Testis (tissue), 2 donors: ENCODE measurements at regions not wholly inside any gene's neighbourhood (a gene's known extent, or its start where the extent isn't known, plus 50 kb on each side); places are given as distances from the start of the nearest gene placed in this dataset.

Source experiments
- DNase-seq: peaks from one replicate; pipeline ENCODE4 v3.0.0-alpha.2; 2019
- H3K27ac ChIP-seq, 2 donors: fragments of 200-600 bp; sonication (generic); one replicate each; pipeline ENCODE4 v1.5.1; 2019
- H3K27me3 ChIP-seq: fragments of 200-600 bp; sonication (generic); one replicate; pipeline ENCODE4 v1.5.1; 2019
- H3K36me3 ChIP-seq: fragments of 200-600 bp; sonication (generic); one replicate; pipeline ENCODE4 v1.5.1; 2017; ENCODE audit warnings: low read depth; ENCODE audit errors: missing control alignments
- H3K4me1 ChIP-seq: fragments of 200-600 bp; sonication (generic); one replicate; pipeline ENCODE4 v1.5.1; 2019
- H3K4me3 ChIP-seq, 2 donors: fragments of 200-600 bp; sonication (generic); one replicate each; pipeline ENCODE4 v1.5.1; 2017 to 2019
- H3K9me3 ChIP-seq: fragments of 200-600 bp; sonication (generic); one replicate; pipeline ENCODE4 v1.5.1; 2017
- POLR2A ChIP-seq: fragments of 450-650 bp; IDR thresholded peaks from one replicate; pipeline ENCODE4 v1.6.1; 2017; ENCODE audit warnings: antibody characterized with exemption, mild to moderate bottlenecking, moderate library complexity
- WGBS, 2 donors: methylation state at CpG; one replicate each; pipeline ENCODE4 v1.1.5; 2018; 5-methylcytosine and 5-hydroxymethylcytosine counted together
- intact Hi-C: fragments of 100-400 bp; cut with DNase I; formaldehyde crosslinking; loops from one replicate; pipeline ENCODE4 v1.15.1; 2023; ENCODE audit warnings: low total_unique reads
- TF ChIP-seq, protein P1 (sequence below), 3 experiments: fragments of 450-650 bp in 2 of 3; fragments of 200-600 bp in 1 of 3; sonication (generic) in 1 of 3; IDR thresholded peaks; one replicate each; pipeline ENCODE4 v1.5.1; 2016 to 2019; ENCODE audit warnings: antibody characterized with exemption in 3 of 3, mild to moderate bottlenecking in 2 of 3, moderate library complexity in 1 of 3

- 84 to 86% methylated on average over 13 of the region's 13 CpGs for WGBS, 2 donors
- no peak for DNase-seq
- H3K36me3 ChIP-seq, result no peaks in the 10 kb centered on the region
- no peak overlapping the region for H3K27ac ChIP-seq
- TF ChIP-seq, protein P1, sequence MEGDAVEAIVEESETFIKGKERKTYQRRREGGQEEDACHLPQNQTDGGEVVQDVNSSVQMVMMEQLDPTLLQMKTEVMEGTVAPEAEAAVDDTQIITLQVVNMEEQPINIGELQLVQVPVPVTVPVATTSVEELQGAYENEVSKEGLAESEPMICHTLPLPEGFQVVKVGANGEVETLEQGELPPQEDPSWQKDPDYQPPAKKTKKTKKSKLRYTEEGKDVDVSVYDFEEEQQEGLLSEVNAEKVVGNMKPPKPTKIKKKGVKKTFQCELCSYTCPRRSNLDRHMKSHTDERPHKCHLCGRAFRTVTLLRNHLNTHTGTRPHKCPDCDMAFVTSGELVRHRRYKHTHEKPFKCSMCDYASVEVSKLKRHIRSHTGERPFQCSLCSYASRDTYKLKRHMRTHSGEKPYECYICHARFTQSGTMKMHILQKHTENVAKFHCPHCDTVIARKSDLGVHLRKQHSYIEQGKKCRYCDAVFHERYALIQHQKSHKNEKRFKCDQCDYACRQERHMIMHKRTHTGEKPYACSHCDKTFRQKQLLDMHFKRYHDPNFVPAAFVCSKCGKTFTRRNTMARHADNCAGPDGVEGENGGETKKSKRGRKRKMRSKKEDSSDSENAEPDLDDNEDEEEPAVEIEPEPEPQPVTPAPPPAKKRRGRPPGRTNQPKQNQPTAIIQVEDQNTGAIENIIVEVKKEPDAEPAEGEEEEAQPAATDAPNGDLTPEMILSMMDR (IDR thresholded peaks at IDR 0.05), result no peak
- no peak for TF ChIP-seq POLR2A
- H3K9me3 ChIP-seq, result no peaks in the 10 kb centered on the region
- H3K4me3 ChIP-seq, result no peak overlapping the region
- intact Hi-C loops, result no loop called here
- H3K27me3 ChIP-seq, result no peaks in the 10 kb centered on the region
- H3K4me1 ChIP-seq, result no peaks in the 10 kb centered on the region
Observed at GRCh38 chr21:15207635-15208370, 143.0 kb upstream of the NRIP1 start.

GRCh38 chr21:15208786-15209185, 144.0 kb upstream of the NRIP1 start:
- no peak for DNase-seq
- Histone ChIP-seq H3K27me3 (no peaks in the 10 kb centered on the region), H3K36me3 (no peaks in the 10 kb centered on the region), H3K9me3 (no peaks in the 10 kb centered on the region), H3K4me1 (no peaks in the 10 kb centered on the region), H3K27ac (no peak overlapping the region), H3K4me3 (no peak overlapping the region)
- no peak for TF ChIP-seq POLR2A
- TF ChIP-seq, protein P1 (IDR thresholded peaks at IDR 0.05), result no peak
- intact Hi-C loops, result no loop called here
- 92 to 98% methylated on average over 4 of the region's 4 CpGs for WGBS, 2 donors

GRCh38 chr21:15209224-15209623, 144.4 kb upstream of the NRIP1 start:
- DNase-seq, result no peak
- Histone ChIP-seq H3K27ac (no peak overlapping the region), H3K9me3 (no peaks in the 10 kb centered on the region), H3K36me3 (no peaks in the 10 kb centered on the region), H3K4me3 (no peak overlapping the region), H3K4me1 (no peaks in the 10 kb centered on the region), H3K27me3 (no peaks in the 10 kb centered on the region)
- no peak for TF ChIP-seq POLR2A
- TF ChIP-seq, protein P1 (IDR thresholded peaks at IDR 0.05), result no peak
- intact Hi-C loops, result no loop called here

DNA sequence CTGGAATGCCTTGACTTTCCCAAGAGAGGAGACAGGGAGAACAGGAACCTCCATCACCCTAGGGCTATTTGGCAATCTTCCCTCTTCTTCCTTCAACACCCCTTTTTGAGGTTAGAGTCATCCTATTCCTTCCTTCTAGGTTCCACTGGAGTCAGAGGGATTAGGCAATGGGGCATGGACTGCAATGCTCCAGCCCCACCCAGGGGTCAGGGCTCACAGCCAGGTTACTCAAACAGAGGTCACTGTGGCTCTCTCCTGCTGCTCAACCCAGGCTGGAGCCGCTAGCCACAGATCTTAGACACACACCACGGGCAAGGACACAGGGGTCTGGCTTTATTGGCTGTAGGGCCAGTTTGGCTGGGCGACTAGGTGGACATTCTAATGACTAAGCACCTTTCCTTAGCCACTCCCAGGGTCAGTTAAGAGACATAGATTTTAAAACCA, 145.5 kb upstream of the NRIP1 start:
- Histone ChIP-seq H3K9me3 (no peaks in the 10 kb centered on the region), H3K27ac (no peak overlapping the region), H3K4me1 (no peaks in the 10 kb centered on the region), H3K4me3 (no peak overlapping the region), H3K36me3 (no peaks in the 10 kb centered on the region), H3K27me3 (no peaks in the 10 kb centered on the region)
- TF ChIP-seq POLR2A, result no peak
- TF ChIP-seq, protein P1 (IDR thresholded peaks at IDR 0.05), result no peak
- intact Hi-C loops, result no loop called here
- WGBS, 2 donors, result 91 to 93% methylated on average over 3 of the region's 3 CpGs
- no peak for DNase-seq
